Activated naive CD8-positive, alpha-beta T cell treated with anti-CD3 and anti-CD28 coated beads, Interleukin-2, amount 10 ng/mL, durations not matched to agents 7 days and 5 days (primary cell): ENCODE measurements at regions not wholly inside any gene's neighbourhood (a gene's known extent, or its start where the extent isn't known, plus 50 kb on each side); places are given as distances from the start of the nearest gene placed in this dataset.

Experiments
- ATAC-seq: fragments of 150-1000 bp; cut with Tn5 transposase; one replicate; pipeline ENCODE4 v1.10.0; 2021; ENCODE audit warnings: low read depth, moderate library complexity
- POLR2A ChIA-PET: fragments of 350-600 bp; sonication (Branson Sonifier 250); formaldehyde crosslinking; loops from one replicate; lab custom pipeline; 2021; ENCODE audit warnings: antibody characterized with exemption; lab: Charles Lee
- DNase-seq: peaks from one replicate; pipeline ENCODE4 v3.0.0; 2021
- H3K27ac Mint-ChIP-seq: one replicate; pipeline ENCODE4 v1.8.0; 2022; ENCODE audit warnings: mild to moderate bottlenecking, mixed read lengths
- H3K27me3 Mint-ChIP-seq: one replicate; pipeline ENCODE4 v1.8.0; 2022; ENCODE audit warnings: mild to moderate bottlenecking, moderate library complexity, mixed read lengths
- H3K36me3 Mint-ChIP-seq: one replicate; pipeline ENCODE4 v1.8.0; 2021; ENCODE audit warnings: mild to moderate bottlenecking, mixed read lengths
- H3K4me1 Mint-ChIP-seq: one replicate; pipeline ENCODE4 v1.8.0; 2021; ENCODE audit warnings: mixed read lengths
- H3K4me3 Mint-ChIP-seq: one replicate; pipeline ENCODE4 v1.8.0; 2022; ENCODE audit warnings: mild to moderate bottlenecking, moderate library complexity, mixed read lengths
- H3K9me3 Mint-ChIP-seq: one replicate; pipeline ENCODE4 v1.8.0; 2021; ENCODE audit warnings: mixed read lengths

- no peaks in the 10 kb centered on the region for H3K9me3 Mint-ChIP-seq
- DNase-seq (no peak), ATAC-seq (no peak)
- no peak overlapping the region for H3K27ac Mint-ChIP-seq
- peaks cover 25% of the 10 kb centered on the region for H3K4me1 Mint-ChIP-seq
- POLR2A ChIA-PET: no interaction called here
- H3K27me3 Mint-ChIP-seq: no peaks in the 10 kb centered on the region
- H3K36me3 Mint-ChIP-seq: peaks cover 2% of the 10 kb centered on the region
- no peak overlapping the region for H3K4me3 Mint-ChIP-seq
Observed at GRCh38 chr5:54639621-54640020, 122.1 kb downstream of the SNX18 start.

GRCh38 chr5:54638106-54638505, 120.5 kb downstream of the SNX18 start:
- no peak overlapping the region for H3K27ac Mint-ChIP-seq
- H3K36me3 Mint-ChIP-seq: no peaks in the 10 kb centered on the region
- no peak overlapping the region for H3K4me3 Mint-ChIP-seq
- no peak for DNase-seq
- no peaks in the 10 kb centered on the region for H3K27me3 Mint-ChIP-seq
- ATAC-seq: peak; percentile 52
- no peaks in the 10 kb centered on the region for H3K9me3 Mint-ChIP-seq
- POLR2A ChIA-PET: interaction anchor here (1.2 kb wide), 1 partner anchor 8 kb away, joined by 3 read pairs; no protein-coding TSS in a partner anchor
- H3K4me1 Mint-ChIP-seq: peaks cover 12% of the 10 kb centered on the region

- no peaks in the 10 kb centered on the region for H3K9me3 Mint-ChIP-seq
- POLR2A ChIA-PET: interaction anchor here (1.2 kb wide), 1 partner anchor 9 kb away, joined by 3 read pairs; no protein-coding TSS in a partner anchor
- ATAC-seq (no peak), DNase-seq (no peak)
- H3K4me1 Mint-ChIP-seq: peaks cover 14% of the 10 kb centered on the region
- H3K4me3 Mint-ChIP-seq: no peak overlapping the region
- no peaks in the 10 kb centered on the region for H3K36me3 Mint-ChIP-seq
- H3K27ac Mint-ChIP-seq: no peak overlapping the region
- no peaks in the 10 kb centered on the region for H3K27me3 Mint-ChIP-seq
Observed at GRCh38 chr5:54637654-54638053, 120.1 kb downstream of the SNX18 start.

- peaks cover 14% of the 10 kb centered on the region for H3K4me1 Mint-ChIP-seq
- POLR2A ChIA-PET: no interaction called here
Observed at GRCh38 chr5:54634089-54634488, 116.5 kb downstream of the SNX18 start.

GRCh38 chr5:54632131-54632701, 114.7 kb downstream of the SNX18 start:
- no peak overlapping the region for H3K27ac Mint-ChIP-seq
- H3K36me3 Mint-ChIP-seq: peaks cover 2% of the 10 kb centered on the region
- DNase-seq (no peak), ATAC-seq (no peak)
- H3K27me3 Mint-ChIP-seq: no peaks in the 10 kb centered on the region
- peaks cover 5% of the 10 kb centered on the region for H3K9me3 Mint-ChIP-seq
- POLR2A ChIA-PET: no interaction called here
- no peak overlapping the region for H3K4me3 Mint-ChIP-seq
- peaks cover 3% of the 10 kb centered on the region for H3K4me1 Mint-ChIP-seq

More at GRCh38 chr5:54634089-54634488, 116.5 kb downstream of the SNX18 start:
- no peak for ATAC-seq
- DNase-seq: no peak
- H3K9me3 Mint-ChIP-seq: peaks cover 2% of the 10 kb centered on the region
- no peaks in the 10 kb centered on the region for H3K36me3 Mint-ChIP-seq
- H3K27ac Mint-ChIP-seq: no peak overlapping the region
- H3K27me3 Mint-ChIP-seq: no peaks in the 10 kb centered on the region
- H3K4me3 Mint-ChIP-seq: no peak overlapping the region

- Mint-ChIP-seq H3K9me3 (peaks cover 5% of the 10 kb centered on the region), H3K4me3 (no peak overlapping the region), H3K27ac (no peak overlapping the region), H3K4me1 (peaks cover 3% of the 10 kb centered on the region), H3K27me3 (no peaks in the 10 kb centered on the region), H3K36me3 (peaks cover 2% of the 10 kb centered on the region)
- DNase-seq (no peak), ATAC-seq (no peak)
- POLR2A ChIA-PET: no interaction called here
Observed at GRCh38 chr5:54630738-54631359, 113.3 kb downstream of the SNX18 start.

- DNase-seq (no peak), ATAC-seq (no peak)
- Mint-ChIP-seq H3K9me3 (peaks cover 5% of the 10 kb centered on the region), H3K36me3 (peaks cover 2% of the 10 kb centered on the region), H3K27me3 (no peaks in the 10 kb centered on the region), H3K27ac (no peak overlapping the region), H3K4me1 (peaks cover 5% of the 10 kb centered on the region), H3K4me3 (no peak overlapping the region)
- POLR2A ChIA-PET: no interaction called here
Observed at GRCh38 chr5:54629115-54629514, 111.6 kb downstream of the SNX18 start.

- no peak overlapping the region for H3K4me3 Mint-ChIP-seq
- H3K9me3 Mint-ChIP-seq: peaks cover 5% of the 10 kb centered on the region
- ATAC-seq: no peak
- DNase-seq: no peak
- no peak overlapping the region for H3K27ac Mint-ChIP-seq
- POLR2A ChIA-PET: no interaction called here
- no peaks in the 10 kb centered on the region for H3K27me3 Mint-ChIP-seq
- peaks cover 4% of the 10 kb centered on the region for H3K4me1 Mint-ChIP-seq
- peaks cover 2% of the 10 kb centered on the region for H3K36me3 Mint-ChIP-seq
Observed at GRCh38 chr5:54628050-54628449, 110.5 kb downstream of the SNX18 start.

GRCh38 chr5:54626407-54626806, 108.8 kb downstream of the SNX18 start:
- POLR2A ChIA-PET: no interaction called here
- no peak for DNase-seq

GRCh38 chr5:54624805-54625568, 107.4 kb downstream of the SNX18 start:
- peaks cover 5% of the 10 kb centered on the region for H3K9me3 Mint-ChIP-seq
- peaks cover 8% of the 10 kb centered on the region for H3K4me1 Mint-ChIP-seq
- ATAC-seq (no peak), DNase-seq (no peak)
- no peak overlapping the region for H3K27ac Mint-ChIP-seq
- no peak overlapping the region for H3K4me3 Mint-ChIP-seq
- POLR2A ChIA-PET: no interaction called here
- H3K36me3 Mint-ChIP-seq: peaks cover 2% of the 10 kb centered on the region
- no peaks in the 10 kb centered on the region for H3K27me3 Mint-ChIP-seq

More at GRCh38 chr5:54626407-54626806, 108.8 kb downstream of the SNX18 start:
- H3K9me3 Mint-ChIP-seq: peaks cover 5% of the 10 kb centered on the region
- peaks cover 2% of the 10 kb centered on the region for H3K36me3 Mint-ChIP-seq
- peaks cover 3% of the 10 kb centered on the region for H3K4me1 Mint-ChIP-seq
- ATAC-seq: no peak
- no peaks in the 10 kb centered on the region for H3K27me3 Mint-ChIP-seq
- H3K27ac Mint-ChIP-seq: no peak overlapping the region
- no peak overlapping the region for H3K4me3 Mint-ChIP-seq

GRCh38 chr5:54621709-54622108, 104.2 kb downstream of the SNX18 start:
- Mint-ChIP-seq H3K4me1 (peaks cover 9% of the 10 kb centered on the region), H3K27ac (no peak overlapping the region), H3K4me3 (no peak overlapping the region), H3K27me3 (peaks cover 3% of the 10 kb centered on the region), H3K9me3 (peaks cover 4% of the 10 kb centered on the region), H3K36me3 (peaks cover 5% of the 10 kb centered on the region)
- DNase-seq (no peak), ATAC-seq (no peak)
- POLR2A ChIA-PET: no interaction called here

GRCh38 chr5:54621048-54621447, 103.5 kb downstream of the SNX18 start:
- Mint-ChIP-seq H3K4me3 (no peak overlapping the region), H3K9me3 (peaks cover 4% of the 10 kb centered on the region), H3K36me3 (peaks cover 5% of the 10 kb centered on the region), H3K4me1 (peaks cover 8% of the 10 kb centered on the region), H3K27ac (no peak overlapping the region), H3K27me3 (peaks cover 3% of the 10 kb centered on the region)
- ATAC-seq (no peak), DNase-seq (no peak)
- POLR2A ChIA-PET: no interaction called here

GRCh38 chr5:54620141-54620933, 102.8 kb downstream of the SNX18 start:
- Mint-ChIP-seq H3K36me3 (peaks cover 5% of the 10 kb centered on the region), H3K9me3 (peaks cover 4% of the 10 kb centered on the region), H3K27me3 (peaks cover 3% of the 10 kb centered on the region), H3K4me1 (peaks cover 8% of the 10 kb centered on the region), H3K4me3 (no peak overlapping the region), H3K27ac (no peak overlapping the region)
- ATAC-seq (peak; percentile 45), DNase-seq (no peak)
- POLR2A ChIA-PET: no interaction called here
